Colonic mucosa (tissue), 4 donors: ENCODE measurements at regions not wholly inside any gene's neighbourhood (a gene's known extent, or its start where the extent isn't known, plus 50 kb on each side); places are given as distances from the start of the nearest gene placed in this dataset.

Experiments
- DNase-seq: peaks from one replicate; pipeline ENCODE4 v3.0.0-alpha.2; 2020
- H3K27ac ChIP-seq: fragments of 200-600 bp; one replicate; pipeline ENCODE4 v1.8.0; 2021
- H3K27me3 ChIP-seq: fragments of 200-600 bp; one replicate; pipeline ENCODE4 v1.8.0; 2021
- H3K36me3 ChIP-seq: fragments of 200-600 bp; one replicate; pipeline ENCODE4 v1.8.0; 2021
- H3K4me1 ChIP-seq: fragments of 200-600 bp; one replicate; pipeline ENCODE4 v1.8.0; 2021; ENCODE audit warnings: mild to moderate bottlenecking
- H3K4me3 ChIP-seq: fragments of 200-600 bp; one replicate; pipeline ENCODE4 v1.8.0; 2021
- H3K9ac ChIP-seq, 2 donors: one replicate each; pipeline ENCODE4 v1.7.0; 2013; ENCODE audit warnings: control low read depth in 2 of 2, low read depth in 2 of 2, low read length in 2 of 2
- H3K9me3 ChIP-seq: fragments of 200-600 bp; one replicate; pipeline ENCODE4 v1.8.0; 2021
- CTCF ChIP-seq: fragments of 200-600 bp; IDR thresholded peaks from one replicate; pipeline ENCODE4 v1.8.0; 2022; ENCODE audit warnings: antibody characterized with exemption, mild to moderate bottlenecking
- intact Hi-C: fragments of 100-400 bp; cut with DNase I; formaldehyde crosslinking; loops from one replicate; pipeline ENCODE4 v1.14.1; 2022
- donor health status: healthy.
- donor health status: DM: no; HTN: no; CAD: no.
- donor health status: DM: no; HTN: no; CAD: no.

GRCh38 chr4:44845309-44845708, 119.0 kb upstream of the GNPDA2 start:
- no peaks in the 10 kb centered on the region for H3K27me3 ChIP-seq

DNA sequence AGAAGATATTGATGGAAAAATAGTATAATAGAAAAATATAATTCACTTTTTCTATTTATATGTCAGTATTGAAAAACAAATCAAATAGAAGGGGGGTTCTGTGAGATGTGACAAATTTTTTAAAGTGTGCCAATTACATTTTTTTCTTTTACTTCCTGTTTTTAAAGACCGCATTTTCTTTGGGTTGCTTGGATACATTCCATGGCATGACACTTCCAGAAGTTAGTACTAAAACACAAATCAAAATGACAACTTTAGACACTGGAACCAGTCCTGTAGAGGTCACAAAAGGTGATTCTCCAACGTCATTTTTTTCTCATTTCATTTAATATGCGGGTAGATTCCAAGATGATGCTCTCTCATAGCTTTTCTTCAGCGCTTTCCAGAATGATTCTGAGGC, 116.2 kb upstream of the GNPDA2 start:
- no peak overlapping the region for H3K4me3 ChIP-seq
- H3K9ac ChIP-seq, result no peak overlapping the region
- DNase-seq, result no peak
- no peak for TF ChIP-seq CTCF
- intact Hi-C loops, result no loop called here
- H3K4me1 ChIP-seq, result no peaks in the 10 kb centered on the region
- no peak overlapping the region for H3K27ac ChIP-seq
- H3K9me3 ChIP-seq, result no peaks in the 10 kb centered on the region
- no peaks in the 10 kb centered on the region for H3K27me3 ChIP-seq
- no peaks in the 10 kb centered on the region for H3K36me3 ChIP-seq

More at GRCh38 chr4:44845309-44845708, 119.0 kb upstream of the GNPDA2 start:
- no peak for TF ChIP-seq CTCF
- DNase-seq, result no peak
- Histone ChIP-seq H3K36me3 (no peaks in the 10 kb centered on the region), H3K9me3 (no peaks in the 10 kb centered on the region), H3K4me3 (no peak overlapping the region), H3K27ac (no peak overlapping the region), H3K9ac (no peak overlapping the region), H3K4me1 (no peaks in the 10 kb centered on the region)
- intact Hi-C loops, result no loop called here

- H3K27me3 ChIP-seq, result no peaks in the 10 kb centered on the region
- no peak overlapping the region for H3K27ac ChIP-seq
- H3K4me1 ChIP-seq, result no peaks in the 10 kb centered on the region
- no peak for TF ChIP-seq CTCF
- H3K9ac ChIP-seq, result no peak overlapping the region
- no peaks in the 10 kb centered on the region for H3K9me3 ChIP-seq
- intact Hi-C loops, result no loop called here
- no peak for DNase-seq
- no peak overlapping the region for H3K4me3 ChIP-seq
- no peaks in the 10 kb centered on the region for H3K36me3 ChIP-seq
Measured at GRCh38 chr4:44817930-44818329, 91.6 kb upstream of the GNPDA2 start.

DNA sequence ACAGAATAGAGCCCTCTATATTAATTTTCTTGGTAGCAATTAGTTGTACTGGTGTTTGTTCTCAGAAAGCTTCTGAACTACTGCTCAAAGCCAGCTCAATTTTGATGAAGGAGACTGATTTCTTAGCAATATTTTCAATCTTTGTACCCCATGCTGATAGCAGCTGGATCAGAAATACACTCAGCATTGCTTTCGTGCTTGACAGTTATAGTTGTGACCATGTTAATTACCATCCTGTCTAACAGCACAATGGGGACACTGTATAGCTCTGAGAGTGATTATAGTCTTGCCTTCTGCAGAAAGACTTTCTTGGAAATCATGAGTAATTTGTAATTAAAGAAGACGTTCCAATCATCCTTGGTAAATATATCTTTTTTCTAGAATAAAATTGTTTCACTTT, 79.7 kb upstream of the GNPDA2 start:
- Histone ChIP-seq H3K27me3 (no peaks in the 10 kb centered on the region), H3K4me1 (no peaks in the 10 kb centered on the region), H3K9ac (no peak overlapping the region), H3K4me3 (no peak overlapping the region), H3K9me3 (no peaks in the 10 kb centered on the region), H3K27ac (no peak overlapping the region), H3K36me3 (no peaks in the 10 kb centered on the region)
- intact Hi-C loops, result no loop called here
- DNase-seq, result no peak
- TF ChIP-seq CTCF, result no peak

DNA sequence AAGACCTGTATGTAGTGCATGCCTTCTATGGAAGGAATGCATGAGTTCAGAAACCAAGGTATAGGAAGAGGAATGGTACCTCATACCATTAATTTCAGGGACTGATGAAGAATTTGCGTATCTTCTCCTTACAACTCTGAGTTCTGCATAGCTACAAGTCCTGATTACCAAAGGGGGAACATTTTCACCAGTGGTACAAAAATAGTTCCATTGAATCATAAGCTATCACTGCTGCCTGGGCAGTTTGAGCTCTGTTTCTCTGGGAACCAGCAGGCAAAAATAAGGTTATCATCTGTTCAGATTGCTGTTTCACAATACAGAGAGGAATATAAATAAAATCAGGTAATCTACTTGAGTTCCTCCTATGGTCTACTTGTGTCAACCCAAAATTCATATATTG, 77.9 kb upstream of the GNPDA2 start:
- no peaks in the 10 kb centered on the region for H3K4me1 ChIP-seq

More for the DNA sequence above, 77.9 kb upstream of the GNPDA2 start:
- no peak for TF ChIP-seq CTCF
- DNase-seq, result no peak
- no peaks in the 10 kb centered on the region for H3K9me3 ChIP-seq
- no peaks in the 10 kb centered on the region for H3K27me3 ChIP-seq
- H3K27ac ChIP-seq, result no peak overlapping the region
- H3K9ac ChIP-seq, result no peak overlapping the region
- intact Hi-C loops, result no loop called here
- no peaks in the 10 kb centered on the region for H3K36me3 ChIP-seq
- no peak overlapping the region for H3K4me3 ChIP-seq
